ENCODE measurements at regions not wholly inside any gene's neighbourhood (a gene's known extent, or its start where the extent isn't known, plus 50 kb on each side); places are given as distances from the start of the nearest gene placed in this dataset.
A peak's percentile ranks its signal among the peaks of the same experiment; 100 is the strongest.
"Not testable (repeated sequence)": the region's sequence is repeated elsewhere in the genome, so short reads cannot be mapped to it uniquely, and the experiment has no call there.

DNA sequence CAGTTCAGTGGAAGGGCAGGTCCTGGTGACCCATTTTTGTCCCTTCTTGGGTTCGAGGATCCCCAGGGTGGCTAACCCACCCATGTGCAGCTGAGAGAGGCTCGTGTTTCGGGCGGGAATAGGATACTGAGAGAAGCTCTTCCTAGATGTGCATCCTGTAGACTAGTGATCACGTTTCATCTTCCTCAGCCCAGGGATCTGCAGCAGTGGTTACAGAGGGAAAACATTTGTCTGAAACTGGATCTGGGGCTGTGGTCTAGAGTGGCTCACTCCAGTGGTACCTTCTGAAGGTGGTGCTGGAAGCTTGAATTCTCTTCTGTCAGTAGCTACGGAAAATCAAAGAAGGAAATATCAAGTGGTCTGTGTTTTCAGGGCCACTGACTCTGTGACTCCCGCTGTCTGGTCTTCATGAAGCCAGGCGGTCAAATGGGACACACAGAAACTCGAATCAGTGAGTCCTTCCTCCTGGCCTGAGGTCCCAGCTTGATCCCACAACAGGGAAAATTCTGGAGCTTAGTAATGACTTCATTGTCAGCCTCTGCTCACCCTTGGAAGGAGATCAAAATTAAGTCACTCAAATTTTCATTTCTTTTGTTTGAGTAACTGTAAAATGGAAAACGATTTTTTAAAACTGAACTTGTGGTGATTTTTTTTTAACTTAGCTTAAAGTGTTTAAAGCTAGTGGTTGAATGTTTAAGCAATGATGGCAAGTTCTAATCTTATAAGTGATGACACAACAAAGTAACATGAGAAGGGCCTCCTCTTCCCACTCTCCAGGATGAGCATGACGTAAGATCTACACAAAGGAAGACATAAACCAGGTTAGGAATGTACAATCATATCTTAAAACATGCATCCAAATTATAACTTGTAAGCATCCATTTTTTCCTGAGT is 469.3 kb upstream of the KLF6 start:
- ATAC-seq = no peak
- DNase-seq (ENCODE audit: low spot score) = no peak

DNA sequence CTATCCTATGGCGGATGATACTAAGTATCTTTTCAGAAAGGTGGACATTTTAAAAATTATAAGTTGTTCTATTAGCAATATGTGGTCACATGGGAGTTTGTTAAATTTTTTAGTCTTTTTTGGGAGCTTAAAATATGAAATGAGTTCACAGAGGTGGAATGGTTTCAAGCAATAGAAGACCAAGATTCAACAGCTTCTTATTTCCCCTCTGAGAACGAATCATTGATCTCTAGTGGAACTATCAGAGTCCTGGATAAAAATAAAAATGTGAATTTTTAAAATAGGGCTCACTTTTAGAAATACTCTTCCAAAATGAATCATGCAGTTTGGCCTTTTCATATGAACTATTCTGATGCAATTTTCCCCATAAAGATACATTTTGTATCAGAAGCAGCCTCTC is 467.7 kb upstream of the KLF6 start:
- ATAC-seq (no peak), DNase-seq (ENCODE audit: low spot score) (no peak)

DNA sequence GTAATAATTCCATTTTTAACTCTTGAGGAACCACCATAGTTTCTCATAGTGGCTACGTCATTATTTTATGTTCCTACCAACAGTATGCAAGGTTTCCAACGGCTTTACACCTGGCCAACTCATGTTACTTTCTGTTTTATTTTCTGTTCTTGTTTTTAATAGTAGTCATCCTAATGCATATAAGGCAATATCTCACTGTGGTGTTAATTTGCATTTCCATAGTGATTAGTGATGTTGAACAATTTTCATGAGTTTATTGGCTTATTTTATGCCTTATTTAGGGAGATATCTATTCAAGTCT is 465.5 kb upstream of the KLF6 start:
- DNase-seq (ENCODE audit: low spot score) = no peak
- no peak for ATAC-seq

DNA sequence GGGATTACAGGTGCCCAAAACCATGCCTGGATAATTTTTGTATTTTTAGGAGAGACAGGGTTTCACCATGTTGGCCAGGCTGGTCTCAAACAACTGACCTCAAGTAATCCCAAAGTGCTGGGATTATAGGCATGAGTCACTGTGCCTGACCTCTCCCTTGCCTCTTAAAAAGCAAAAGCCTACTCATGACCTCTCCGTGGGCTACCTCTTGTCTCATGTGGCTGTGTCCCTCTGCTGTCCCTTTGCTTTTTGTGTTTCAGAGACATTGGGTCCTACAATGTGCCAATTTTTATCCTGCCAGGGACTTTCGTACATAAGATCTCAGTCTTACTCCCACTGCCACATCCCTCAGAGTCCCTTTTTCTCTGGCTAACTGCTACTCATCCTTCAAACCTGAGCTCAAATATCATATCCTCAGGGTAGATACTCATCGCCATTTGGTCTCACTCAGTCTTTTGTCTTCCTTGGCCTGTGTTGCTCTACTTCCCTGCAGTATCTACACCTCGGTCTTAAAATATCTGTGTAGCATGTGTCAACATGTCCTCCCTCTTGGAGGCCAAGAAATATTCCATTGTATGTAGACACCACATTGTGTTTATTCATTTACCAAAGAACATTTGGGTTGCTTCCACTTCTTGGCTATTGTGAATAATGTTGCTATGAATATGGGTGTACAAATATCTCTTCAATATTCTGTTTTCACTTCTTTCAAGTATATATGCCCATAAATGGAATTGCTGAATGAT is 465.0 kb upstream of the KLF6 start:
- ATAC-seq (no peak), DNase-seq (ENCODE audit: low spot score) (no peak)

DNA sequence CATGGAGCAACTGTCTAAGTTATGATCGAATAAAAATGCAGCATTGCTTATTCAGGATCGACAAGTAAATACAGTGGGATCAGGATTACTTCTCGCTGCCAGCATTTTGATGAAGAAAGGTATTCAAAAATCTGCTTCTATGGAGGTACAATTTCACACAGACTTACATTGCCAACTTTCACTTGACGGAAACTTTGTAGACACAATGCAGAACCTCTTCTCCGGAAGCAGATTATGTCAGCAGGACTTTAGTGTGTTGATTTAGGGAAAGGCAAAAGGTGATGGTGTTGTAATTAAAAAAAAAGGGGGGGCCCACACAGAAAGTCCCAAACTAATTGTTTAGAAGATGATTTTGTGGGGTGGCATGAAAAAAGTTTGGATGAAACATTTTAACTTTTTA is 462.4 kb upstream of the KLF6 start:
- ATAC-seq (no peak), DNase-seq (ENCODE audit: low spot score) (no peak)

DNA sequence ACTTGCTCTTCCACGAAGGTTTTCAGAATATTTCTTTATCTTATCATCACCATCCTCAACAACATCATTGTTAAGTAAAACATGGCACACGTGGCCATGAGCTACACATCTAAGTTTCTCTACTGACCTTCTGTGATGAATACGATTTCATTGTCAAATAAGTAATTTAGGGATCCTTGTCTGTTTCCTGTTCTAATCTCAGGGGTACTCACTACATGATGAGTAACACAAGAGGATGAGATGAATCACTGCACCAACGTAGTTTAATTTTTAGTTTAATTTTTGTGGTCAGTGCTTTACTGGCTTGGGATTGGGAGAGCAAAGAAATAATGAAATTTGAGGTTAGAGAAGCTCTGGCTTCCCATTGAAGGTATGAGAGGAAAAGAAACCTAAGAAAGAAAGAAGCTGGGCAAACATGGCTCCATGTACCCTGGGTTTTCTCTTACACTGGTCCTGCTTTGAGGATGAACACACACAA is 461.9 kb upstream of the KLF6 start:
- ATAC-seq (no peak), DNase-seq (ENCODE audit: low spot score) (no peak)

DNA sequence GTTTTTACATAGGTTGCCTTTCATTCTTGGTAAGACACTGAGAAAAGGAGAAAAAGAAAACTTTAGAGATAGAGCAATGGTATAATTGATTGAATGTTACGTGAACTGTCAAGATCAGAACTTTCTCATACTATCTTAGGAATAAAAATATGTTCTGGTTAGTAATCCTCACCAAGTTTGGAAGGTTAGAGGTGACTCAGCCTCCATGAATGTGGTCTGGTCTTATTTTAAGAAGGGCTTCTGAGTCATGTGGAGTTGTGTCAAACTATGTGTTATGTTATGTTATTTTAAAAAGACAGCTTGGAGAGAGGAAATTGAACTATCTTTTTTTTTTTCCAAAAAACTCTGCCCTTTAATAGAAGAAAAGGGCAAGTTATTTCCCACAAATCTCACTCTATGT is 458.6 kb upstream of the KLF6 start:
- DNase-seq (ENCODE audit: low spot score) (no peak), ATAC-seq (no peak)

DNA sequence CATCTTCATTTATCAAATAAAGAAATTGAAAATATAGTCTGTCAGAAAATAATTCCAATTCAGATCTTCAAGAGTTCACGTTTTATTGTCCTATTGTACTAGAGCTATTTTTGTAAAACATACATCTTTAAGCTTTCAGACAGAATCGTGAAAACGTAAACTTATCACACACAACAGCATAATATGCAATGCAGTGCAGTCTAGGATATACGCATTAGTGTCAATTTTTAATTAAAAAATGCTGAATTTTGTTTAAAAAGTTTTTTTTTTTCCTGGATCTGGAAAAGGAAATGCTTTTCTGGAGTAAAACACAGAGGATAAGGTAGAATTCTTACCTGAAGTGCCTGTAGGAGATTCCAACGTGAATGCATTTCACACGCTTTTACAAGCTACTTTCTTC is 458.2 kb upstream of the KLF6 start:
- DNase-seq (ENCODE audit: low spot score) (no peak), ATAC-seq (no peak)

DNA sequence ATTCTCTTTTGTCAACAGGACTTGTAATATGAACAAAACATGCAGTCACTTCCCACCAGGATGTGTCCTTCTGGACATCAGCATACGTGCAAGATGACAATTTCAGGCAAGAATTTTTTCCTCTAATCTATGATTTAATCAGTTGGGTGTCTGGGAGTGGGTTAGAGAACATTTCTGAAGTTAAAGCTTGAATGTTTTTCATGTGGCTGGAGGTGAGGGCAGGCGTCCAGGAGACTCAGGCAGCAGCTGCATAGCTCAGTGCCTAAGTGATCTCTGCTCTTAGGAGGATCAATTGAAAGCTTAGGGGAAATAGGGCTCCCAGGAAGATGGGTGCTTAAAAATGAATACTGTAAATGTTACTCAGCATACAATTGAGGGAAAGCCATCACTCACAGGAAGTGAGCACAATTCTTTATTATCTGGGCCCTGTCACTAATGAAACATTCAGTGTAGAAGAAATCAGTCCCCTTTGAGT is 457.6 kb upstream of the KLF6 start:
- ATAC-seq (no peak), DNase-seq (ENCODE audit: low spot score) (no peak)

DNA sequence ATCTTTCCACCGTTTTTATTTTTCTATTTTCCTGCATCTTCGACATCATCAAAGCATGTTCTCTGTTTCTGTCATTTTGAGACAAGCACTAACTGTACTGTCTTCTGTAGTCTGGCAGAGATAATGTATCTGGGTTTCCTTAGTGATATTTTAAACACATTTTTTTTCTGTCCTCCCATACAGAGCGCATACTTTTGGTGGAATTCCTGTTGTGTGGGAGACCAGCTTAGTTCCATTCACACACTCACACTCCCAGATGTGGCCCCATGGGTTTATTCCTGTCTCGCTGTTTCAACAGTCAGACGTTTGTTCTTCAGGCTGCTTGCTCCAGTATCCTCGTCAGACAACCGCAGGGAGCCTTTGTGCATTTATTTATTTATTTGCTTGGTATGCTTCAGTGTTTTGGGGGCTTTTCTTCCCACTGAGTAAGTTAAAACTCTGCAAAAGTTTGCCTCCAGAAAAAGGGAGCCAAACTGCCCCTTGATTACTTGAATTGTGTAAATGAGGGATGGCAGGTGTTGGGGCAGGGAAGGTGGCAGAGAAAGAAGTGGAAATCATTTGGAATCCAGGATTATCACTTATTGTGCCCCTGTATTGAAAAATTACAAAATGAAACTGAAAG is 456.8 kb upstream of the KLF6 start:
- ATAC-seq = peak; percentile 47
- no peak for DNase-seq (ENCODE audit: low spot score)

DNA sequence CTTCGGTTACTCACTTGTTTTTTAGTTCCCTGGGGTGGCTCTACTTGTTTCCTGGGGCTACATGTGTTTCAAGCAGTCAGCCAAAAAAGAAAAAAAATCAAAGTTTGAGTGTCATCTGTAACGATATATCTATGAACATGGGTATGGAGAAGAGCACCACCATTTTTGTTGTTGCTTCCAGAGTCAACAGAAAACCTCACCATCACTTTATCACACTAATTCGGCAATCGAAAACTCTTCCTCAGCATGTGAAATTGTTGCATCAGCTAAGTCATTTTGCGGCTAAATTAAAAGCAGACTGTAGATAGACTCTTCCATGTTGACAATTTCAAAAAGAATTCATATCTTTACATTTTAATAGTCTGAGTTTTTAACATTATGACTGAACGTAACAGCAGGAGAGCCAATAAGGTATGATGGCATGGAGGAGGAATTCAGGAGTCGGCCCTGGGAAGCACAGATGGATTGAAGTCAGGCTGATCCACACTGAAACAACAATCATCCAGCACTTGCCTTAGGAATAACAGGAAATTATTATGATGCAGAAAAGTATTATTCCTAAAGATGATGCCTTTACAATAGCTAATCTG is 455.7 kb upstream of the KLF6 start:
- no peak for ATAC-seq

DNA sequence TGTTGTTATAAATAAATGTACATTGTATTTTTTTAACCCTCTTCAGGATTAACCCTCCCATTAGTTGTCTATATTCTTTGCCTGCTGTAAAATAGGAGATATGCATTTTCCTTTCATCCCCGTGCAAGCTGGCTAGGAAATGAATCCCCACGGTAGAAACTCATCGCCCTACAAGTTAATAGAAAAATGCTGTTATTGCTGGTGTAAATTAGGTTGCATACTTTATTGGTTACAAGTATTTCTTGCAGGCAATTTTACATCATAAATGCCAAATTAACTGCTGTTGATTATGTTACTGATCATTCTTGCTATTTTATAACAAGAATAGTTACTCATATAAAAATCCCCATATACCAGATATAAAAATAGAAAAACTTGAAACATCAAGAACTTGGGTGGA is 454.2 kb upstream of the KLF6 start:
- DNase-seq (ENCODE audit: low spot score) (no peak), ATAC-seq (no peak)

More for the DNA sequence above, 455.7 kb upstream of the KLF6 start:
- no peak for DNase-seq (ENCODE audit: low spot score)

DNA sequence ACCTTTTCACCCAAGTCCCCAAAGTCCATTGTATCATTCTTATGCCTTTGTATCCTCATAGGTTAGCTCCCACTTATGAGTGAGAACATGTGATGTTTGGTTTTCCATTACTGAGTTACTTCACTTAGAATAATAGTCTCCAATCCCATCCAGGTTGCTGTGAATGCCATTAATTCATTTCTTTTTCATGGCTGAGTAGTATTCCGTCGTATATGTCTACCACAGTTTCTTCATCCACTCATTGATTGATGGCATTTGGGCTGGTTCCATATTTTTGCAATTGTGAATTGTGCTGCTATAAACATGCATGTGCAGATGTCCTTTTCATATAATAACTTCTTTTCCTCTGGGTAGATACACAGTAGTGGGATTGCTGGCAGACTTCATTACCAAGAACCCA is 451.9 kb upstream of the KLF6 start:
- DNase-seq (ENCODE audit: low spot score); ATAC-seq: not testable (repeated sequence)

DNA sequence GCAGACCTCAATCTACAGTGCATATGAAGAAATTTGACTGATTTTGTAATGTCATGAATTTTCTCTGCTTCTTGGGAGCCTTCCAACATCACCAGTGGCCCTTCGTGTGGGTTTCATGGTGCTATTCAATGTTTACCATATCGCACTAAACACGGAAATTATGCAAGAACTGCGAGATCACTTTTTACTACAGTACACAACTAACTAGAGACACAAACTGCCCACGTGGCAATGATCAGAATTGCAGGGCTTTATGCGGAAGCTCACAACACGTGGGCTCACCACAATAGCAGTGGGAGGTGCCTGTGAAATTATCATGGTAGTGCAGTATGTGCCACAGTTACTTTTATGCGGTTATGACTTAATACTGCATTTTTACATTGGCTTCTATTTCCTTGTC is 449.7 kb upstream of the KLF6 start:
- DNase-seq (ENCODE audit: low spot score) (no peak), ATAC-seq (no peak)

DNA sequence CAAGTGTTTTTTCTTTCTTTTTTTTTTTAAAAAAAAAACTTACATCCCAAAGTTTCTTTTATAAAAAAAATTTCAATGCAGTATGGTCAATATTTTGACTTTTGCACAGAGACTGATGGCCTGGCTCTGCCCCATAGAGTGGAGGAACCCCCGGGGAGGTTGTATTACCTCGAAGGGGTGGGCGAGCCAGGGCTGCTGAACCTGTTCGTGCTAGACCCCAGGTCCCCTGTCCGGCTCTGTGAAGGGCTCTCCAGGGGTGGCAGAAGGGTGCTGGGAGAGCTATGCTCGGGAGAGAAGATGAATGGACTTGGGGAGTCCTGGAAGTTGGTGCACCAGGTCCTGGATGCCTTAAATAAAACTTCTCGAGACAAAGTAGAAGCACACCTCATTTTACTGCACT is 446.4 kb upstream of the KLF6 start:
- no peak for ATAC-seq
- no peak for DNase-seq (ENCODE audit: low spot score)

DNA sequence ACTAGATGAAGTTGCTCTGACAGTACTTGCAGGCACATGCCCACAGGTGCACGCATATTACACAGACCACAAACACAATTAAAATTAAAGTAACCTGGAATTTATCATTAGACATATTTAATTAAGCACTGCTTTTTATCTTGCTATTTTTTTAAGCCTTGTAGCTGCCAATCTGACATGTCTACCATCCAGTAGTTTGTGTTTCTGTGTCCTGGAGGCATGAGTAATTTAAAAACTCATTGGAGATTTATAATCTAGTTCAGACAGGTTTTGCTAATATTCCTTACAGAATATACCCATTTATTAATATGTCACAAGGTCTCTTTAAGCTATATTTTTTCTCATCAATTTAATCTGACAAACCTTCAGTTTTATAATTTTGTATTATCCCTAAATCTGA is 445.0 kb upstream of the KLF6 start:
- ATAC-seq (no peak), DNase-seq (ENCODE audit: low spot score) (no peak)

DNA sequence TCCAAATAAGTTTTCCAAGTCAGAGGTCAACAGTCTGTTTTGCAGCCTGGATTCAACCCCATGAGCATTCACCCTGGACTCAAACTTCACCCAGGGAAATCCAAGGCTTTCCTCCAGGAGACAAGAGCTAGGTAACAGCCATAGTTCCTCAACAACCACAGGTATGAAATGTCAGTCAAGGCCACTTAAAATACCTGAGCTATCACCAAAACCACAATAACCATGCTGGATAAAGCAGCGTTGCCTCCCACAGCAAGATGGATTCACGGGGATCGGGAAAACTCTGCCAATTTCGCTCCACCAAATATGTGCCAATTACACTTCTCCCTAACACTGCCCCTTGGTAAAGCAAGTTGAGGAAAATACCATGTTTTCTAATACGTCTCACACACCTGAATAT is 444.1 kb upstream of the KLF6 start:
- ATAC-seq (no peak), DNase-seq (ENCODE audit: low spot score) (no peak)

DNA sequence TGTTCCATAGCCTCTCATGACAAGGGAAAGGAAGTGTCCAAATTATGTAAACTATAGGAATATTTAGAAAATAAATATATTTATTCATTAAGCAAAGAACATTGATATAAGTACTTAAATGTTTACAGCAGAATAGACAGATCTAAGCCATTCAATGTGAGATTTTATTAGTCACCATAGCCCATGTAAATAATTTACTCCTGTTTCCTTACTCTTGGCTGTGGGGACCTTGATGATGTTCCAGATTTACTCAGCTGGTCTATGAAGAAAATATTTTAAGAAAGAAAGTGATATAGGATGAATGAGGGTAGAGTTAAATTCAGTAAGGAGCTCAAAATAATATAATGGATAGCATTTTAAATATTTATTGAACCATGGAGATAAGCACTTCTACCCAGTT is 442.6 kb upstream of the KLF6 start:
- DNase-seq (ENCODE audit: low spot score) = no peak
- no peak for ATAC-seq

DNA sequence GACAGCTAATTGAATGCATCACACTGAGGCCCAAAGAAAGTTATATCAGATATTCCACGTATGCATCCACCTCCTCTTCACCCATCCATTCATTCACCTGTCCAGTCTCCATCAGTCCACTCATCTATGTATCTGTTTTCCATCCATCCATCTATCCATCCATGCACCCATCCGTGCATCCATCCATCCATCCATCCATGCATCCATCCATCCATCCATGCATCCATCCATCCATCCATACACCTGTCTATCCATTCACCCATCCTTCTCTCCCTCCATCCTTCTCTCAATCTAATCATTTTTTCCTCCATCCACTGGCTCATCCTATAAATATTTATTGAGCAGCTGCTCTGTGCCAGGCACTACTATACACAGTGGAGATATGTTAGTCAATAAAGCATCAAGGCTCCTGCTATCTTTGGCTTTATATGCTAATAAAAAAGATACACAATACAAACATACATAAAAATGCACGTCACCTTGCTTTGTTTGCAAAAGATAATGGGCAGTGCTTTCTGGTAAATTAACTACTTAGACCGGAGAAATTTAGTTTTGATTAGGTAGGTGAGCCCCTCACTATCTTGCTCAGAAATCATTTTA is 442.0 kb upstream of the KLF6 start:
- DNase-seq (ENCODE audit: low spot score) (no peak), ATAC-seq (no peak)

DNA sequence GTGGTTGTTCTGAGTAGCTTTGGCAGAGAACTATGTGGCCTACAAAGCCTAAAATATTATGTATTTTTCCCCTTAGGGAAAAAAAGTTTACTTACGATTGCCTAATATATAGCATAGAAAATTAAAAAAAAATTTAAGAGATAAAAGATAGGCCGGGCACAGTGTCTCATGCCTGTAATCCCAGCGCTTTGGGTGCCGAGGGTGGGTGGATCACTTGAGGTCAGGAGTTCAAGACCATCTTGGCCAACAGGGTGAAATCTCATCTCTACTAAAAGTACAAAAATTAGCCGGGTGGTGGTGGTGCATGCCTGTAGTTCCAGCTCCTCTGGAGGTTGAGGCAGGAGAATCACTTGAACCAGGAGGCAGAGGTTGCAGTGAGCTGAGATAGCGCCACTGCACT is 439.2 kb upstream of the KLF6 start:
- no peak for DNase-seq (ENCODE audit: low spot score)

DNA sequence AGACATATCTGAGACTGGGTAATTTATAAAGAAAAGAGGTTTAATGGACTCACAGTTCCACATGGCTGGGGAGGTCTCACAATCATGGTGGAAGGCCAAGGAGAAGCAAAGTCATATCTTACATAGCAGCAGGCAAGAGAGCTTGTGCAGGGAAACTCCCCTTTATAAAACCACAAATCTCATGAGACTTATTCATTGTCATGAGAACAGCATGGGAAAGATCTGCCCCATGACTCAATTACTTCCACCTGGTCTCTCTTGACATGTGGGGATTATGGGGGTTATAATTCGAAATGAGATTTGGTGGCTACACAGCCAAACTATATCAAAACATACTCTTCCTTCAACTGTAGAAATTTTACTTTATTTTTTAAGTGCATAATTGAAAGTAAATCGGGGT is 436.3 kb upstream of the KLF6 start:
- not testable (repeated sequence) for ATAC-seq; DNase-seq (ENCODE audit: low spot score)

More for the DNA sequence above, 439.2 kb upstream of the KLF6 start:
- no peak for ATAC-seq
